GM23338 (cell line): ENCODE measurements at regions not wholly inside any gene's neighbourhood (a gene's known extent, or its start where the extent isn't known, plus 50 kb on each side); places are given as distances from the start of the nearest gene placed in this dataset.

ENCODE experiments used
- CREB1 ChIP-seq: fragments of 250-450 bp; sonication (Bioruptor Pico); IDR thresholded peaks from 2 replicates; pipeline ENCODE4 v1.5.0; 2020; ENCODE audit warnings: low read depth, mild to moderate bottlenecking, moderate library complexity
- EZH2 ChIP-seq: fragments of 200-600 bp; sonication (generic); IDR thresholded peaks from one replicate; pipeline ENCODE4 v1.8.0; 2017; ENCODE audit warnings: antibody characterized with exemption, mild to moderate bottlenecking, low read depth; ENCODE audit not compliant: unreplicated experiment
- EZH2phosphoT487 ChIP-seq: fragments of 200-600 bp; sonication (generic); IDR thresholded peaks from one replicate; pipeline ENCODE4 v1.8.1; 2018; ENCODE audit warnings: antibody characterized with exemption; ENCODE audit not compliant: unreplicated experiment
- JUNB ChIP-seq: IDR thresholded peaks from one replicate; pipeline ENCODE4 v1.6.1; 2016; ENCODE audit warnings: antibody characterized with exemption; ENCODE audit not compliant: unreplicated experiment
- NANOG ChIP-seq: IDR thresholded peaks from 2 replicates; pipeline ENCODE4 v1.6.1; 2016; ENCODE audit warnings: antibody characterized with exemption, borderline replicate concordance
- POLR2AphosphoS5 ChIP-seq: IDR thresholded peaks from 2 replicates; pipeline ENCODE4 v1.6.1; 2016; ENCODE audit warnings: antibody characterized with exemption, low read depth
- STAT1 ChIP-seq: IDR thresholded peaks from one replicate; pipeline ENCODE4 v1.6.1; 2016; ENCODE audit warnings: antibody characterized with exemption; ENCODE audit not compliant: unreplicated experiment
- ZNF114 ChIP-seq: fragments of 250-450 bp; sonication (Bioruptor Pico); IDR thresholded peaks from 2 replicates; pipeline ENCODE4 v1.5.0; 2020; ENCODE audit warnings: mild to moderate bottlenecking, moderate library complexity
- ZNF331 ChIP-seq: fragments of 250-450 bp; sonication (Bioruptor Pico); IDR thresholded peaks from 2 replicates; pipeline ENCODE4 v1.5.0; 2020; ENCODE audit warnings: low read depth, mild to moderate bottlenecking, moderate library complexity
- TF ChIP-seq, protein P1 (sequence below), 2 experiments: fragments of 200-600 bp in 1 of 2; sonication (generic) in 1 of 2; conservative IDR thresholded peaks; 2 replicates each; pipeline versions ENCODE4 v1.5.1 to v1.6.1; 2016 to 2017; ENCODE audit warnings: antibody characterized with exemption in 2 of 2, low read depth in 2 of 2, mild to moderate bottlenecking in 2 of 2, moderate library complexity in 1 of 2
- TF ChIP-seq, protein P2 (sequence below): IDR thresholded peaks from one replicate; pipeline ENCODE4 v1.6.1; 2018; ENCODE audit warnings: antibody characterized with exemption; ENCODE audit not compliant: unreplicated experiment
- TF ChIP-seq, protein P3 (sequence below): IDR thresholded peaks from 2 replicates; pipeline ENCODE4 v1.6.1; 2016; ENCODE audit warnings: antibody characterized with exemption

DNA sequence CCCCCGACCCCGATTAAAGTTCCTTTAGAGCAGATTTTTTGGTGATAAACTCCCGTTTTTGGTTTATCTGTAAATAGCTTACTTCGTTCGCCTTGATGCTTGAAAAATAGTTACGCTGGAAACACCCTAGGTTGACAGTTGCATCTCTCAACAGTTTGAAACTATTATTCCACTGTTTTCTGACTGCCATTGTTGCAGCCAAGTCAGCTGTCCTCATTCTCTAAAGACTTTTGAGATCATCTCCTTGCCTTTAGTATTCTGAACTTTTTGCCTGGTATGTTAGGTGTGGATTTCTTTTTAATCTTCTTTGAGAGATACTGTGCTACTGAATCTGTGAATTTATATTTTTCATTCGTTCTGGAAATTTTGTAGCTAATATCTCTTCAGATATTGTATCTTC is 122.7 kb upstream of the NSMCE3 start:
- TF ChIP-seq, protein P1, sequence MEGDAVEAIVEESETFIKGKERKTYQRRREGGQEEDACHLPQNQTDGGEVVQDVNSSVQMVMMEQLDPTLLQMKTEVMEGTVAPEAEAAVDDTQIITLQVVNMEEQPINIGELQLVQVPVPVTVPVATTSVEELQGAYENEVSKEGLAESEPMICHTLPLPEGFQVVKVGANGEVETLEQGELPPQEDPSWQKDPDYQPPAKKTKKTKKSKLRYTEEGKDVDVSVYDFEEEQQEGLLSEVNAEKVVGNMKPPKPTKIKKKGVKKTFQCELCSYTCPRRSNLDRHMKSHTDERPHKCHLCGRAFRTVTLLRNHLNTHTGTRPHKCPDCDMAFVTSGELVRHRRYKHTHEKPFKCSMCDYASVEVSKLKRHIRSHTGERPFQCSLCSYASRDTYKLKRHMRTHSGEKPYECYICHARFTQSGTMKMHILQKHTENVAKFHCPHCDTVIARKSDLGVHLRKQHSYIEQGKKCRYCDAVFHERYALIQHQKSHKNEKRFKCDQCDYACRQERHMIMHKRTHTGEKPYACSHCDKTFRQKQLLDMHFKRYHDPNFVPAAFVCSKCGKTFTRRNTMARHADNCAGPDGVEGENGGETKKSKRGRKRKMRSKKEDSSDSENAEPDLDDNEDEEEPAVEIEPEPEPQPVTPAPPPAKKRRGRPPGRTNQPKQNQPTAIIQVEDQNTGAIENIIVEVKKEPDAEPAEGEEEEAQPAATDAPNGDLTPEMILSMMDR (conservative IDR thresholded peaks at IDR 0.05; ENCODE audit: low read depth in 2 of 2) = no peak
- TF ChIP-seq EZH2 = no peak
- TF ChIP-seq CREB1 = no peak
- no peak for TF ChIP-seq ZNF114 (CRISPR knock-in tag)
- no peak for TF ChIP-seq EZH2phosphoT487
- TF ChIP-seq, protein P2, sequence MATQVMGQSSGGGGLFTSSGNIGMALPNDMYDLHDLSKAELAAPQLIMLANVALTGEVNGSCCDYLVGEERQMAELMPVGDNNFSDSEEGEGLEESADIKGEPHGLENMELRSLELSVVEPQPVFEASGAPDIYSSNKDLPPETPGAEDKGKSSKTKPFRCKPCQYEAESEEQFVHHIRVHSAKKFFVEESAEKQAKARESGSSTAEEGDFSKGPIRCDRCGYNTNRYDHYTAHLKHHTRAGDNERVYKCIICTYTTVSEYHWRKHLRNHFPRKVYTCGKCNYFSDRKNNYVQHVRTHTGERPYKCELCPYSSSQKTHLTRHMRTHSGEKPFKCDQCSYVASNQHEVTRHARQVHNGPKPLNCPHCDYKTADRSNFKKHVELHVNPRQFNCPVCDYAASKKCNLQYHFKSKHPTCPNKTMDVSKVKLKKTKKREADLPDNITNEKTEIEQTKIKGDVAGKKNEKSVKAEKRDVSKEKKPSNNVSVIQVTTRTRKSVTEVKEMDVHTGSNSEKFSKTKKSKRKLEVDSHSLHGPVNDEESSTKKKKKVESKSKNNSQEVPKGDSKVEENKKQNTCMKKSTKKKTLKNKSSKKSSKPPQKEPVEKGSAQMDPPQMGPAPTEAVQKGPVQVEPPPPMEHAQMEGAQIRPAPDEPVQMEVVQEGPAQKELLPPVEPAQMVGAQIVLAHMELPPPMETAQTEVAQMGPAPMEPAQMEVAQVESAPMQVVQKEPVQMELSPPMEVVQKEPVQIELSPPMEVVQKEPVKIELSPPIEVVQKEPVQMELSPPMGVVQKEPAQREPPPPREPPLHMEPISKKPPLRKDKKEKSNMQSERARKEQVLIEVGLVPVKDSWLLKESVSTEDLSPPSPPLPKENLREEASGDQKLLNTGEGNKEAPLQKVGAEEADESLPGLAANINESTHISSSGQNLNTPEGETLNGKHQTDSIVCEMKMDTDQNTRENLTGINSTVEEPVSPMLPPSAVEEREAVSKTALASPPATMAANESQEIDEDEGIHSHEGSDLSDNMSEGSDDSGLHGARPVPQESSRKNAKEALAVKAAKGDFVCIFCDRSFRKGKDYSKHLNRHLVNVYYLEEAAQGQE = no peak
- no peak for TF ChIP-seq POLR2AphosphoS5
- no peak for TF ChIP-seq NANOG
- no peak for TF ChIP-seq ZNF331 (CRISPR knock-in tag)
- TF ChIP-seq JUNB = no peak
- TF ChIP-seq, protein P3, sequence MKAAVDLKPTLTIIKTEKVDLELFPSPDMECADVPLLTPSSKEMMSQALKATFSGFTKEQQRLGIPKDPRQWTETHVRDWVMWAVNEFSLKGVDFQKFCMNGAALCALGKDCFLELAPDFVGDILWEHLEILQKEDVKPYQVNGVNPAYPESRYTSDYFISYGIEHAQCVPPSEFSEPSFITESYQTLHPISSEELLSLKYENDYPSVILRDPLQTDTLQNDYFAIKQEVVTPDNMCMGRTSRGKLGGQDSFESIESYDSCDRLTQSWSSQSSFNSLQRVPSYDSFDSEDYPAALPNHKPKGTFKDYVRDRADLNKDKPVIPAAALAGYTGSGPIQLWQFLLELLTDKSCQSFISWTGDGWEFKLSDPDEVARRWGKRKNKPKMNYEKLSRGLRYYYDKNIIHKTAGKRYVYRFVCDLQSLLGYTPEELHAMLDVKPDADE = no peak
- no peak for TF ChIP-seq STAT1
